IPS-18a (cell line): ENCODE measurements at regions not wholly inside any gene's neighbourhood (a gene's known extent, or its start where the extent isn't known, plus 50 kb on each side); places are given as distances from the start of the nearest gene placed in this dataset.

Source experiments
- H3K27ac ChIP-seq: one replicate; pipeline ENCODE4 v1.5.1; 2013; ENCODE audit warnings: low read length
- H3K27me3 ChIP-seq: one replicate; pipeline ENCODE4 v1.6.1; 2013; ENCODE audit warnings: mild to moderate bottlenecking, low read length; ENCODE audit not compliant: control insufficient read depth, insufficient read depth
- H3K36me3 ChIP-seq: one replicate; pipeline ENCODE4 v1.6.1; 2013; ENCODE audit warnings: low read depth, low read length; ENCODE audit not compliant: control insufficient read depth
- H3K4me1 ChIP-seq: one replicate; pipeline ENCODE4 v1.6.1; 2013; ENCODE audit warnings: low read depth, low read length; ENCODE audit not compliant: control insufficient read depth
- H3K4me3 ChIP-seq: one replicate; pipeline ENCODE4 v1.5.1; 2013; ENCODE audit warnings: low read length
- H3K9ac ChIP-seq: one replicate; pipeline ENCODE4 v1.6.1; 2013; ENCODE audit warnings: mild to moderate bottlenecking, low read length, moderate library complexity
- H3K9me3 ChIP-seq: one replicate; pipeline ENCODE4 v1.6.1; 2013; ENCODE audit warnings: low read depth, low read length; ENCODE audit not compliant: control insufficient read depth

GRCh38 chr1:193356249-193356648, 169.8 kb upstream of the B3GALT2 start:
- H3K9me3 ChIP-seq: no peaks in the 10 kb centered on the region
- no peaks in the 10 kb centered on the region for H3K36me3 ChIP-seq
- no peak overlapping the region for H3K4me3 ChIP-seq
- no peak overlapping the region for H3K9ac ChIP-seq
- H3K27me3 ChIP-seq: no peaks in the 10 kb centered on the region
- H3K27ac ChIP-seq: no peak overlapping the region
- no peaks in the 10 kb centered on the region for H3K4me1 ChIP-seq

- H3K9ac ChIP-seq: no peak overlapping the region
- H3K27ac ChIP-seq: no peak overlapping the region
- no peaks in the 10 kb centered on the region for H3K9me3 ChIP-seq
- no peaks in the 10 kb centered on the region for H3K27me3 ChIP-seq
- H3K36me3 ChIP-seq: no peaks in the 10 kb centered on the region
- no peaks in the 10 kb centered on the region for H3K4me1 ChIP-seq
- no peak overlapping the region for H3K4me3 ChIP-seq
These were observed 169.2 kb upstream of the B3GALT2 start for GRCh38 chr1:193355626-193356025.

- no peak overlapping the region for H3K27ac ChIP-seq
- no peak overlapping the region for H3K4me3 ChIP-seq
These were observed 168.8 kb upstream of the B3GALT2 start for GRCh38 chr1:193355178-193355577.

GRCh38 chr1:193348769-193349535, 162.5 kb upstream of the B3GALT2 start:
- Histone ChIP-seq H3K4me3 (no peak overlapping the region), H3K27me3 (no peaks in the 10 kb centered on the region), H3K4me1 (peaks cover 3% of the 10 kb centered on the region), H3K36me3 (no peaks in the 10 kb centered on the region), H3K9me3 (no peaks in the 10 kb centered on the region), H3K9ac (no peak overlapping the region), H3K27ac (no peak overlapping the region)

More at GRCh38 chr1:193355178-193355577, 168.8 kb upstream of the B3GALT2 start:
- Histone ChIP-seq H3K9me3 (no peaks in the 10 kb centered on the region), H3K9ac (no peak overlapping the region), H3K4me1 (no peaks in the 10 kb centered on the region), H3K27me3 (no peaks in the 10 kb centered on the region), H3K36me3 (no peaks in the 10 kb centered on the region)

- Histone ChIP-seq H3K4me1 (peaks cover 3% of the 10 kb centered on the region), H3K4me3 (no peak overlapping the region), H3K27ac (no peak overlapping the region), H3K36me3 (no peaks in the 10 kb centered on the region), H3K9ac (no peak overlapping the region), H3K9me3 (no peaks in the 10 kb centered on the region), H3K27me3 (no peaks in the 10 kb centered on the region)
These were observed 161.8 kb upstream of the B3GALT2 start for GRCh38 chr1:193348091-193348768.

- Histone ChIP-seq H3K4me3 (no peak overlapping the region), H3K4me1 (peaks cover 3% of the 10 kb centered on the region), H3K9me3 (no peaks in the 10 kb centered on the region), H3K27ac (no peak overlapping the region), H3K9ac (no peak overlapping the region), H3K27me3 (no peaks in the 10 kb centered on the region), H3K36me3 (no peaks in the 10 kb centered on the region)
These were observed 159.7 kb upstream of the B3GALT2 start for GRCh38 chr1:193346085-193346484.

- no peak overlapping the region for H3K27ac ChIP-seq
- H3K36me3 ChIP-seq: no peaks in the 10 kb centered on the region
- H3K27me3 ChIP-seq: no peaks in the 10 kb centered on the region
- H3K4me3 ChIP-seq: no peak overlapping the region
- no peak overlapping the region for H3K9ac ChIP-seq
- no peaks in the 10 kb centered on the region for H3K9me3 ChIP-seq
- H3K4me1 ChIP-seq: no peaks in the 10 kb centered on the region
These were observed 156.4 kb upstream of the B3GALT2 start for GRCh38 chr1:193342811-193343210.

- H3K27me3 ChIP-seq: no peaks in the 10 kb centered on the region
- no peak overlapping the region for H3K4me3 ChIP-seq
- no peak overlapping the region for H3K27ac ChIP-seq
- no peaks in the 10 kb centered on the region for H3K4me1 ChIP-seq
- no peak overlapping the region for H3K9ac ChIP-seq
- H3K9me3 ChIP-seq: no peaks in the 10 kb centered on the region
- no peaks in the 10 kb centered on the region for H3K36me3 ChIP-seq
These were observed 153.9 kb upstream of the B3GALT2 start for GRCh38 chr1:193340331-193340730.

- no peak overlapping the region for H3K4me3 ChIP-seq
- H3K27me3 ChIP-seq: no peaks in the 10 kb centered on the region
- no peaks in the 10 kb centered on the region for H3K36me3 ChIP-seq
- H3K9me3 ChIP-seq: no peaks in the 10 kb centered on the region
- no peak overlapping the region for H3K27ac ChIP-seq
- no peaks in the 10 kb centered on the region for H3K4me1 ChIP-seq
- no peak overlapping the region for H3K9ac ChIP-seq
These were observed 153.0 kb upstream of the B3GALT2 start for GRCh38 chr1:193339401-193339800.

GRCh38 chr1:193338194-193338593, 151.8 kb upstream of the B3GALT2 start:
- Histone ChIP-seq H3K27ac (no peak overlapping the region), H3K9me3 (no peaks in the 10 kb centered on the region), H3K4me1 (no peaks in the 10 kb centered on the region), H3K36me3 (no peaks in the 10 kb centered on the region), H3K9ac (no peak overlapping the region), H3K27me3 (no peaks in the 10 kb centered on the region), H3K4me3 (no peak overlapping the region)

GRCh38 chr1:193335806-193336428, 149.5 kb upstream of the B3GALT2 start:
- no peak overlapping the region for H3K27ac ChIP-seq
- no peak overlapping the region for H3K9ac ChIP-seq
- H3K36me3 ChIP-seq: no peaks in the 10 kb centered on the region
- H3K4me3 ChIP-seq: no peak overlapping the region
- H3K9me3 ChIP-seq: peaks cover 2% of the 10 kb centered on the region
- no peaks in the 10 kb centered on the region for H3K27me3 ChIP-seq
- H3K4me1 ChIP-seq: no peaks in the 10 kb centered on the region
